Breast epithelium (tissue), 3 donors: ENCODE measurements at regions not wholly inside any gene's neighbourhood (a gene's known extent, or its start where the extent isn't known, plus 50 kb on each side); places are given as distances from the start of the nearest gene placed in this dataset.

Experiments
- POLR2AphosphoS5 ChIP-seq, 3 donors: sonication (generic); formaldehyde crosslinking; IDR thresholded peaks; one replicate each; pipeline ENCODE4 v1.6.1; 2017; ENCODE audit warnings: antibody characterized with exemption in 3 of 3
- TF ChIP-seq, protein P1 (sequence below), 3 donors: fragments of 450-650 bp; IDR thresholded peaks; one replicate each; pipeline ENCODE4 v1.5.1; 2016 to 2017; ENCODE audit warnings: antibody characterized with exemption in 3 of 3, mild to moderate bottlenecking in 3 of 3, moderate library complexity in 3 of 3

DNA sequence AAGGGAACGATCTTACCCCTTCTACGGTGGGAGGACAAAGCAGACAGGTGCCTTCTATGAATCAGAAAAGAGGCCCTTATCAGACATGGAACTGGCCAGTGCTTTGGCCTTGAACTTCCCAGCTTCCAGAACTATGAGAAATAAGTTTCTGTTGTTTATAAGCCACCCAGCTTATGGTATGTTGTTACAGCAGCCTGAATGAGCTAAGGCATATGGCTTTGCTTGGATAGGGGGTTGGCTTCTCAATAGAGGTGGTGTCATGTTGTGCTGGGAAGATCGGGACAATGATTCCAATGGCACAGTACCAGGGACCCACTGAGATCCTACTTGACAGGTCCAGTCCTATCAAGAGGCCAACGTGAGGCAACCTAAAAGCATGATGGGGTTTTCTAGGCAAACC lies 183.4 kb upstream of the BMPER start:
- TF ChIP-seq POLR2AphosphoS5 (IDR thresholded peaks at IDR 0.05), result no peak
- TF ChIP-seq, protein P1, sequence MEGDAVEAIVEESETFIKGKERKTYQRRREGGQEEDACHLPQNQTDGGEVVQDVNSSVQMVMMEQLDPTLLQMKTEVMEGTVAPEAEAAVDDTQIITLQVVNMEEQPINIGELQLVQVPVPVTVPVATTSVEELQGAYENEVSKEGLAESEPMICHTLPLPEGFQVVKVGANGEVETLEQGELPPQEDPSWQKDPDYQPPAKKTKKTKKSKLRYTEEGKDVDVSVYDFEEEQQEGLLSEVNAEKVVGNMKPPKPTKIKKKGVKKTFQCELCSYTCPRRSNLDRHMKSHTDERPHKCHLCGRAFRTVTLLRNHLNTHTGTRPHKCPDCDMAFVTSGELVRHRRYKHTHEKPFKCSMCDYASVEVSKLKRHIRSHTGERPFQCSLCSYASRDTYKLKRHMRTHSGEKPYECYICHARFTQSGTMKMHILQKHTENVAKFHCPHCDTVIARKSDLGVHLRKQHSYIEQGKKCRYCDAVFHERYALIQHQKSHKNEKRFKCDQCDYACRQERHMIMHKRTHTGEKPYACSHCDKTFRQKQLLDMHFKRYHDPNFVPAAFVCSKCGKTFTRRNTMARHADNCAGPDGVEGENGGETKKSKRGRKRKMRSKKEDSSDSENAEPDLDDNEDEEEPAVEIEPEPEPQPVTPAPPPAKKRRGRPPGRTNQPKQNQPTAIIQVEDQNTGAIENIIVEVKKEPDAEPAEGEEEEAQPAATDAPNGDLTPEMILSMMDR (IDR thresholded peaks at IDR 0.05), result no peak
